ENCODE measurements at regions not wholly inside any gene's neighbourhood (a gene's known extent, or its start where the extent isn't known, plus 50 kb on each side); places are given as distances from the start of the nearest gene placed in this dataset.
"Not testable (repeated sequence)": the region's sequence is repeated elsewhere in the genome, so short reads cannot be mapped to it uniquely, and the experiment has no call there.

- H3K4me3 ChIP-seq (replicated peaks; ENCODE audit: insufficient read depth, low read length), result no peak overlapping the region
- H3K27ac ChIP-seq (replicated peaks), result no peak overlapping the region
- no peak for DNase-seq (ENCODE audit: low read depth in 1 of 2, low spot score in 1 of 2)
- TF ChIP-seq POLR2AphosphoS5 (IDR thresholded peaks at IDR 0.05; ENCODE audit: low read depth), result no peak
- TF ChIP-seq CTCF (IDR thresholded peaks at IDR 0.05; ENCODE audit: insufficient read depth, low read length), result no peak
- no peak for TF ChIP-seq REST (IDR thresholded peaks at IDR 0.05; ENCODE audit: insufficient replicate concordance, low read depth)
- no peak for TF ChIP-seq GABPA (IDR thresholded peaks at IDR 0.05; ENCODE audit: low read depth)
- TF ChIP-seq SPI1 (IDR thresholded peaks at IDR 0.05; ENCODE audit: borderline replicate concordance, low read depth), result no peak
- H3K27me3 ChIP-seq (ENCODE audit: insufficient read depth, poor library complexity, severe bottlenecking), result no peaks in the 10 kb centered on the region
Measured at GRCh38 chr1:65613884-65614283, 178.8 kb upstream of the PDE4B start.

GRCh38 chr1:65615859-65616258, 176.8 kb upstream of the PDE4B start:
- no peak overlapping the region for H3K4me3 ChIP-seq (replicated peaks; ENCODE audit: insufficient read depth, low read length)
- H3K27ac ChIP-seq (replicated peaks), result no peak overlapping the region
- DNase-seq (ENCODE audit: low read depth in 1 of 2, low spot score in 1 of 2), result no peak
- TF ChIP-seq SPI1 (IDR thresholded peaks at IDR 0.05; ENCODE audit: borderline replicate concordance, low read depth) (no peak), POLR2AphosphoS5 (IDR thresholded peaks at IDR 0.05; ENCODE audit: low read depth) (no peak), CTCF (IDR thresholded peaks at IDR 0.05; ENCODE audit: insufficient read depth, low read length) (no peak), GABPA (IDR thresholded peaks at IDR 0.05; ENCODE audit: low read depth) (no peak)
- H3K27me3 ChIP-seq (ENCODE audit: insufficient read depth, poor library complexity, severe bottlenecking), result peaks cover 2% of the 10 kb centered on the region

GRCh38 chr1:65621721-65622120, 171.0 kb upstream of the PDE4B start:
- H3K27me3 ChIP-seq (ENCODE audit: insufficient read depth, poor library complexity, severe bottlenecking); H3K27ac ChIP-seq (replicated peaks); DNase-seq (ENCODE audit: low read depth in 1 of 2, low spot score in 1 of 2); H3K4me3 ChIP-seq (replicated peaks; ENCODE audit: insufficient read depth, low read length): not testable (repeated sequence)

GRCh38 chr1:65623895-65624294, 168.8 kb upstream of the PDE4B start:
- Histone ChIP-seq H3K4me3 (replicated peaks; ENCODE audit: insufficient read depth, low read length) (no peak overlapping the region), H3K27ac (replicated peaks) (no peak overlapping the region), H3K27me3 (ENCODE audit: insufficient read depth, poor library complexity, severe bottlenecking) (peaks cover 2% of the 10 kb centered on the region)
- TF ChIP-seq POLR2AphosphoS5 (IDR thresholded peaks at IDR 0.05; ENCODE audit: low read depth), result no peak
- no peak for TF ChIP-seq GABPA (IDR thresholded peaks at IDR 0.05; ENCODE audit: low read depth)
- TF ChIP-seq CTCF (IDR thresholded peaks at IDR 0.05; ENCODE audit: insufficient read depth, low read length), result no peak
- no peak for TF ChIP-seq SPI1 (IDR thresholded peaks at IDR 0.05; ENCODE audit: borderline replicate concordance, low read depth)
- no peak for TF ChIP-seq REST (IDR thresholded peaks at IDR 0.05; ENCODE audit: insufficient replicate concordance, low read depth)
- DNase-seq (ENCODE audit: low read depth in 1 of 2, low spot score in 1 of 2), result no peak

All from HL-60 (cell line).